Activated CD8-positive, alpha-beta memory T cell treated with anti-CD3 and anti-CD28 coated beads, Interleukin-2, amount 10 ng/mL, durations not matched to agents 7 days and 5 days (primary cell): ENCODE measurements at regions not wholly inside any gene's neighbourhood (a gene's known extent, or its start where the extent isn't known, plus 50 kb on each side); places are given as distances from the start of the nearest gene placed in this dataset.

ENCODE experiments used
- ATAC-seq: fragments of 150-1000 bp; cut with Tn5 transposase; one replicate; pipeline ENCODE4 v1.10.0; 2021; ENCODE audit warnings: moderate library complexity
- CTCF ChIA-PET: fragments of 350-600 bp; sonication (Branson Sonifier 250); formaldehyde crosslinking; loops from one replicate; lab custom pipeline; 2021; ENCODE audit warnings: antibody characterized with exemption; lab: Charles Lee
- DNase-seq: peaks from one replicate; pipeline ENCODE4 v3.0.0-alpha.2; 2020
- H3K27ac Mint-ChIP-seq: one replicate; pipeline ENCODE4 v1.8.0; 2021; ENCODE audit warnings: mild to moderate bottlenecking, mixed read lengths
- H3K27me3 Mint-ChIP-seq: one replicate; pipeline ENCODE4 v1.8.0; 2021; ENCODE audit warnings: mixed read lengths
- H3K36me3 Mint-ChIP-seq: one replicate; pipeline ENCODE4 v1.8.0; 2021; ENCODE audit warnings: mild to moderate bottlenecking, mixed read lengths
- H3K4me1 Mint-ChIP-seq: one replicate; pipeline ENCODE4 v1.8.0; 2021; ENCODE audit warnings: mixed read lengths
- H3K4me3 Mint-ChIP-seq: one replicate; pipeline ENCODE4 v1.8.0; 2021; ENCODE audit warnings: mild to moderate bottlenecking, moderate library complexity, mixed read lengths
- H3K9me3 Mint-ChIP-seq: one replicate; pipeline ENCODE4 v1.8.0; 2022; ENCODE audit warnings: low read depth, mixed read lengths

GRCh38 chr18:77658299-77658662, 408.6 kb downstream of the GALR1 start:
- Mint-ChIP-seq H3K27ac (no peak overlapping the region), H3K9me3 (no peaks in the 10 kb centered on the region), H3K36me3 (no peaks in the 10 kb centered on the region), H3K27me3 (peaks cover 11% of the 10 kb centered on the region), H3K4me3 (no peak overlapping the region), H3K4me1 (no peaks in the 10 kb centered on the region)
- CTCF ChIA-PET, result no interaction called here
- no peak for DNase-seq
- ATAC-seq, result no peak

DNA sequence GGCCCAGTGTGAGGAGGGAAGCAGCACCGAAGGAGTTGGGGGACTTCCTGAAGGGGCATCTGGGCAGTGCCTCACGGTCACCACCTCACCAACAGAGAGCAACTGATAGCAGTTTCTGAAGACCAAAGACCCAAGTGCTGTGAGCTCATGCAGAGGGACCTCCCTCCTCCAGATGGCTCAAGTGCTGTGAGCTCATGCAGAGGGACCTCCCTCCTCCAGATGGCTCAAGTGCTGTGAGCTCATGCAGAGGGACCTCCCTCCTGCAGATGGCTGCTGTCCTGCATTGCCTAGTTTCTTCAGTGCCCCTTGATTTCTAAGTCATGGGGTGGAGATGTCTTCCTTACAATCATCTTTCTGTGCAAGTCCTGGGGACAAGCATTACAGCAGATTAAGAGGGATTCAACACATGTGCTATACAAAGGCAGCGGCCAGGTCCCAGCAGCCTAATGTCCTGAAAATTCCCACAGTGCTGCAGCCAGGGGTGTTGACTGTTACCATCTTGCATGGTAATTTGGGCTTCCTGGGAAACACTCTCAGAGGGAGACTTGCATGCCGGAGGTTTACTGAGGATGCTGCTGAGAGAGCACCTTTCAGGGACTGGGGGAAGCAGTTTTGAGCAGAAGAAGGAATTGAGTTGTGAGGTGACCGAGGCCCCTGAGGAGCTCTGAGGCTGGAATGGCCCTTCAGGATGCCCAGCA, 409.3 kb downstream of the GALR1 start:
- H3K9me3 Mint-ChIP-seq, result no peaks in the 10 kb centered on the region
- H3K27ac Mint-ChIP-seq, result no peak overlapping the region
- H3K36me3 Mint-ChIP-seq, result no peaks in the 10 kb centered on the region
- peaks cover 15% of the 10 kb centered on the region for H3K27me3 Mint-ChIP-seq
- CTCF ChIA-PET, result no interaction called here
- H3K4me1 Mint-ChIP-seq, result no peaks in the 10 kb centered on the region
- DNase-seq (no peak), ATAC-seq (no peak)
- H3K4me3 Mint-ChIP-seq, result no peak overlapping the region

GRCh38 chr18:77666613-77667012, 417.0 kb downstream of the GALR1 start:
- Mint-ChIP-seq H3K4me3 (no peak overlapping the region), H3K27me3 (peaks cover 8% of the 10 kb centered on the region), H3K27ac (no peak overlapping the region), H3K9me3 (no peaks in the 10 kb centered on the region), H3K36me3 (no peaks in the 10 kb centered on the region), H3K4me1 (no peaks in the 10 kb centered on the region)
- CTCF ChIA-PET, result no interaction called here
- DNase-seq (no peak), ATAC-seq (no peak)

DNA sequence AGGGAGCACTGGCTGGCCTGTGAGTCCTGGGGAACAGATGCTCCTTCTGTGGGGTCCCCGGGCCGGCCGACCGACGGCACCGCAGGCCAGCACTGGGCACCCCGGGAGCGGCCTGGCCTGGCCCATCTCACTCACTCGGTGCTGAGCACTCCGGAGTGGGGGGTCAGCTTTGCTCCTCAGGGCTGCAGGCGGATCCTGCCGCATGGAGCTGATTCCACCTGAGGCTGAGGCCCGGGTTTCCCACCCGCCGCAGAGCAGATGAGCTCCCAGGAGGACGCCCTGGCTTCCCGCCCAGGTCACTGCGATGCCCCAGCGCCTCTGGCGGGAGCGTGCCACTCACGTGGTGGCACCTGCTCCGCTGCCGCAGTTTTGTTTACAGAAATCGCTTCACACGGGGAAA, 418.6 kb downstream of the GALR1 start:
- Mint-ChIP-seq H3K27me3 (peaks cover 4% of the 10 kb centered on the region), H3K27ac (no peak overlapping the region), H3K9me3 (no peaks in the 10 kb centered on the region), H3K36me3 (no peaks in the 10 kb centered on the region), H3K4me3 (no peak overlapping the region), H3K4me1 (no peaks in the 10 kb centered on the region)
- CTCF ChIA-PET, result no interaction called here
- ATAC-seq (no peak), DNase-seq (no peak)

- Mint-ChIP-seq H3K27me3 (peaks cover under 1% of the 10 kb centered on the region), H3K4me3 (no peak overlapping the region), H3K9me3 (no peaks in the 10 kb centered on the region), H3K27ac (no peak overlapping the region), H3K4me1 (no peaks in the 10 kb centered on the region), H3K36me3 (no peaks in the 10 kb centered on the region)
- CTCF ChIA-PET, result no interaction called here
- DNase-seq (no peak), ATAC-seq (no peak)
Measured at GRCh38 chr18:77669331-77669730, 419.7 kb downstream of the GALR1 start.

DNA sequence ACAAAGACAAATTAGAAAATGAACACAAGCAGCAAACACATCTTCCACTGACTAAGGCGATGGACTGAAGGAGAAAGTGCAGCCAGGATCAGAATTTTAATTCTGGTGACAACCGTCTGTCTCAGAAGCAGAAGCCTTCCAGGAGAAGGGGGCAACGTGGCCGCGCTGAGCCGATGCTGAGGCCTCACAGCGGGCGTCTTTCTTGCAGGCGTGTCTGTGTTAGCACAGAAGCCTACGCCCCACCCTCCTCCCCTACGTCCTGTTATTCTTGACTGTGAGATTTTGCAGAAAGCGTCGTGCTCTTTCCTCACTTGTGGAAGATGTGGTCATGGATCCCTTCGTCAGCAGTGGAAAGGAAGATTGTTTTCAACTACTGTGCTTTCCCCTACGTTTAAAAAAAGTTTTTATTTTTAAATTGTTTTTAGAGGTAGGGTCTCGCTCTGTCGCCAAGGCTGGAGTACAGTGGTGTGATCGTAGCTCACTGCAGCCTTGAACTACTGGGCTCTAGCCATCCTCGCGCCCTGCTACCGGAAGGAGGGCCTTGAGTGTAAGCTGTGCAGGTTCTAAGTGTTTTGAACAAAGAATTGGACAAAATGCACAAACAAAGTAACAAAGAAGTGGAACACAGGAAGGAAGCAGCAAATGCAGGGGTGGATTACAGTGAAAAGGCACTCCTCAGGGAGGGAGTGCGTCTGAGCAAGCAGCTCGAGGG, 422.0 kb downstream of the GALR1 start:
- DNase-seq (no peak), ATAC-seq (no peak)
- Mint-ChIP-seq H3K9me3 (no peaks in the 10 kb centered on the region), H3K36me3 (no peaks in the 10 kb centered on the region), H3K27me3 (peaks cover 3% of the 10 kb centered on the region), H3K4me1 (no peaks in the 10 kb centered on the region), H3K4me3 (no peak overlapping the region), H3K27ac (no peak overlapping the region)
- CTCF ChIA-PET, result no interaction called here

GRCh38 chr18:77676910-77677309, 427.3 kb downstream of the GALR1 start:
- H3K4me3 Mint-ChIP-seq, result no peak overlapping the region
- no peaks in the 10 kb centered on the region for H3K4me1 Mint-ChIP-seq
- no peak overlapping the region for H3K27ac Mint-ChIP-seq
- ATAC-seq, result no peak
- H3K9me3 Mint-ChIP-seq, result no peaks in the 10 kb centered on the region
- DNase-seq, result no peak
- H3K36me3 Mint-ChIP-seq, result no peaks in the 10 kb centered on the region
- CTCF ChIA-PET, result interaction anchor here (0.7 kb wide), 1 partner anchor 548 kb away, joined by 3 read pairs; no protein-coding TSS in a partner anchor
- peaks cover 11% of the 10 kb centered on the region for H3K27me3 Mint-ChIP-seq

DNA sequence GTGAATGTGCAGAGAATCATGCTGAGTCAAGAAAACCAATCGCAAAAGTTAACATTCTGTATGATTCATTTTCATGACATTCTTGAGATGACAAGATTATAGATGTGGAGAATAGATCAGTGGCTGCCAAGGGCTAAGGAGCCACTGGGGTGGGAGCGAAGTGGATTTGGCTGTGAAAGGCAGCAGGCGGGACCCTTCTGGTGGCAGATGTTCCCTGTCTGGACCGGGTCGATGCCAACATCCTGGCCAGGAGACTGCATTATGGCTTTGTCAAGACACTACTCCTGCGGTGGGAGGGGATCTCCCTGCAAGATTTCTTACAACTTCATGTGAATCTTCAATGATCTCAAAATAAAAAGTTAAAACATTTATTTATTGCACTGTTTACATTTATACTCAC, 427.9 kb downstream of the GALR1 start:
- ATAC-seq (no peak), DNase-seq (no peak)
- Mint-ChIP-seq H3K27me3 (peaks cover 11% of the 10 kb centered on the region), H3K9me3 (no peaks in the 10 kb centered on the region), H3K4me3 (no peak overlapping the region), H3K36me3 (no peaks in the 10 kb centered on the region), H3K4me1 (no peaks in the 10 kb centered on the region), H3K27ac (no peak overlapping the region)
- CTCF ChIA-PET, result no interaction called here

DNA sequence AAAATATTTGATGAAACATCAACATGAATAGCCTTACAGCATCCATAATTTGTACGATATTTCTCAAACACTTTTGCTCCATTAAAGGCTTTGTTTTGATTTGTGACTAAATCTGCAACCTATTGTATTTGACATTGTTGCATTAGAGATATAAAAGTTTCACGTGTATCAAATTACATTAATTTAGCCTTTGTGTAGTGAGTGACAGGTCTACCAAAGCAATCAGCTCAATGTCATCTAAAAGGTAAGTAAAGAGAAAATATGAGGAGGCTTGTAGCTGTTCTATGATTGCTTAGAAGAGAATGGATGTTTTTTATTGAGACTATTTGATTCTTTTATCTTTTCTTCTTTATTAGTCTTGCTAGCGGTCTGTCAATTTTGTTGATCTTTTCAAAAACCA, 430.2 kb downstream of the GALR1 start:
- Mint-ChIP-seq H3K4me1 (no peaks in the 10 kb centered on the region), H3K36me3 (no peaks in the 10 kb centered on the region), H3K9me3 (no peaks in the 10 kb centered on the region), H3K27ac (no peak overlapping the region), H3K27me3 (peaks cover 8% of the 10 kb centered on the region), H3K4me3 (no peak overlapping the region)
- ATAC-seq, result no peak
- CTCF ChIA-PET, result no interaction called here
- DNase-seq, result no peak

DNA sequence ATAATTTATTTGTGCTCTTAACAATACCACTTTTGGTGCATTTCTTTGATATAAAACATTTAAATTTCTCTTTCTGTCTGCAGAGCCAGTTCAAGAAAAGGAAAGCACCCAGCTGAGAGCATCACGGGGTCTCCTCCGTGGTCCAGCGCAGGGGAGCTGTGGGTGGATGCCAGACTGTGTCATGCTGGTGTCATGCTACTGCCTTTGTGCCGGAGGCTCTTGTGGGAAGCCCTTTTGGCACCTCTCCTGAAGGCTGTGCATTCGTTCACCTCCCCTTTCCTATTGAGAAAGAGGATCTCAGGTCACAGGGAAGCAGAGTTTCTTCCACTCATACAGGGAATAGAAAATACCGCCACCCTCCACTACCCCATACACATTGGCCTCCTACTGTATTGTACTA, 450.4 kb downstream of the GALR1 start:
- no peak overlapping the region for H3K4me3 Mint-ChIP-seq
- H3K27me3 Mint-ChIP-seq, result peaks cover 9% of the 10 kb centered on the region
- H3K36me3 Mint-ChIP-seq, result no peaks in the 10 kb centered on the region
- no peak for DNase-seq
- H3K27ac Mint-ChIP-seq, result no peak overlapping the region
- ATAC-seq, result no peak
- CTCF ChIA-PET, result no interaction called here
- no peaks in the 10 kb centered on the region for H3K4me1 Mint-ChIP-seq
- H3K9me3 Mint-ChIP-seq, result no peaks in the 10 kb centered on the region

DNA sequence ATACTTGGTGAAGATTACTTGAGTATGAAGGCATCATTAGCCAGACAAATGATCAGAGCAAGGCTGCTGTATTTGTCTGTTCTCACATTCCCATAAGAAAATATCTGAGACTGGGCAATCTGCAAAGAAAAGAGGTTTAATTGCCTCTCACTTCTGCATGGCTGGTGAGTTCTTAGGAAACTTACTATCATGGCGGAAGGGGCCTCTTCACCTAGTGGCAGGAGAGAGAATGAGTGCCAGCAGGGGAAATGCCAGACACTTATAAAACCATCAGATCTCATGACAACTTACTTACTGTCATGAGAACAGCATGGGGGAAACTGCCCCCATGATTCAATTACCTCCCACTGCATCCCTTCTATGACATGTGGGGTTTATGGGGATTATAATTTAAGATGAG, 452.3 kb downstream of the GALR1 start:
- no peaks in the 10 kb centered on the region for H3K36me3 Mint-ChIP-seq
- peaks cover 9% of the 10 kb centered on the region for H3K27me3 Mint-ChIP-seq
- ATAC-seq (no peak), DNase-seq (no peak)
- no peaks in the 10 kb centered on the region for H3K4me1 Mint-ChIP-seq
- no peaks in the 10 kb centered on the region for H3K9me3 Mint-ChIP-seq
- CTCF ChIA-PET, result no interaction called here
- no peak overlapping the region for H3K27ac Mint-ChIP-seq
- no peak overlapping the region for H3K4me3 Mint-ChIP-seq

DNA sequence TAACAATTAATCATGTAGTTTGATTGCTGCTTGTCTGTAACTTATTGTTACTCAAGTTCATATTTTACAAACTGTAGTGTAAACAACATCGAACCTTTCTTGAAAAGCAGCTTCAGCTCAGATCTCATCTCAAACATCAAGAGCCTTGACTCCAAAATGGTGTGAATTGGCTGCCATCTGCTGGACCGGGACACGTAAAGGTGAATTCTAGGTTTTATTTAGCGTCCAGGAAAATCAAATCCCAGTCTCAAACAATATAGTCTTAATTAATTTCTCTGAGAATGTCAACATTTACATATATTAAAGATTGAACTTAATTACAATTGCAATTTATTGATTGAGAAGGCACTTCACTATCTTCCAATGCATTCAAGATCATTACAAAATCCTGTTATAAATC, 453.0 kb downstream of the GALR1 start:
- no peak overlapping the region for H3K4me3 Mint-ChIP-seq
- no peaks in the 10 kb centered on the region for H3K36me3 Mint-ChIP-seq
- no peaks in the 10 kb centered on the region for H3K9me3 Mint-ChIP-seq
- no peaks in the 10 kb centered on the region for H3K4me1 Mint-ChIP-seq
- H3K27me3 Mint-ChIP-seq, result peaks cover 9% of the 10 kb centered on the region
- ATAC-seq, result no peak
- no peak for DNase-seq
- H3K27ac Mint-ChIP-seq, result no peak overlapping the region
- CTCF ChIA-PET, result no interaction called here

GRCh38 chr18:77705301-77705700, 455.7 kb downstream of the GALR1 start:
- H3K27me3 Mint-ChIP-seq, result peaks cover 8% of the 10 kb centered on the region
- H3K4me3 Mint-ChIP-seq, result no peak overlapping the region
- DNase-seq, result no peak
- H3K27ac Mint-ChIP-seq, result no peak overlapping the region
- CTCF ChIA-PET, result no interaction called here
- no peak for ATAC-seq
- H3K36me3 Mint-ChIP-seq, result no peaks in the 10 kb centered on the region
- H3K9me3 Mint-ChIP-seq, result no peaks in the 10 kb centered on the region
- peaks cover 4% of the 10 kb centered on the region for H3K4me1 Mint-ChIP-seq

GRCh38 chr18:77708826-77709506, 459.3 kb downstream of the GALR1 start:
- Mint-ChIP-seq H3K27me3 (peaks cover 5% of the 10 kb centered on the region), H3K36me3 (no peaks in the 10 kb centered on the region), H3K4me1 (peaks cover 4% of the 10 kb centered on the region), H3K9me3 (no peaks in the 10 kb centered on the region), H3K4me3 (no peak overlapping the region), H3K27ac (no peak overlapping the region)
- no peak for ATAC-seq
- no peak for DNase-seq
- CTCF ChIA-PET, result no interaction called here
